B cell (primary cell): ENCODE measurements at regions not wholly inside any gene's neighbourhood (a gene's known extent, or its start where the extent isn't known, plus 50 kb on each side); places are given as distances from the start of the nearest gene placed in this dataset.
"Not testable (repeated sequence)": the region's sequence is repeated elsewhere in the genome, so short reads cannot be mapped to it uniquely, and the experiment has no call there.

Experiments used
- EZH2 ChIP-seq: IDR thresholded peaks from 2 replicates; pipeline ENCODE4 v1.6.1; 2012; ENCODE audit warnings: borderline replicate concordance, low read depth, mild to moderate bottlenecking, moderate library complexity, low read length; ENCODE audit not compliant: insufficient read depth, poor library complexity, severe bottlenecking
- TF ChIP-seq, protein P1 (sequence below): fragments of 200-600 bp; IDR thresholded peaks from one replicate; pipeline ENCODE4 v1.8.0; 2022; ENCODE audit warnings: antibody characterized with exemption, mild to moderate bottlenecking

DNA sequence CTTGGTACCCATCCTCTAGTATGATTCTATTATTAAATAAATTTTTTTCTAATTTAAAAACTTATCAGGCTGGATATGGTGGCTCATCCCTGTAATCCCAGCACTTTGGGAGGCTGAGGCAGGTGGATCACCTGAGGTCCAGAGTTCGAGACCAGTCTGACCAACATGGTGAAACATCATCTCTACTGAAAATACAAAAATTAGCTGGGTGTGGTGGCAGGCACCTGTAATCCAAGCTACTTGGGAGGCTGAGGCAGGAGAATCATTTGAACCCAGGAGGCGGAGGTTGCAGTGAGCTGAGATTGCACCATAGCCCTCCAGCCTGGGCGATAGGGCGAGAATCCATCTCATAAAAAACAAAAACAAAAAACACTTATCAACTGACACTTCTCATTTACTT lies 639.0 kb downstream of the IRS1 start:
- TF ChIP-seq, protein P1, sequence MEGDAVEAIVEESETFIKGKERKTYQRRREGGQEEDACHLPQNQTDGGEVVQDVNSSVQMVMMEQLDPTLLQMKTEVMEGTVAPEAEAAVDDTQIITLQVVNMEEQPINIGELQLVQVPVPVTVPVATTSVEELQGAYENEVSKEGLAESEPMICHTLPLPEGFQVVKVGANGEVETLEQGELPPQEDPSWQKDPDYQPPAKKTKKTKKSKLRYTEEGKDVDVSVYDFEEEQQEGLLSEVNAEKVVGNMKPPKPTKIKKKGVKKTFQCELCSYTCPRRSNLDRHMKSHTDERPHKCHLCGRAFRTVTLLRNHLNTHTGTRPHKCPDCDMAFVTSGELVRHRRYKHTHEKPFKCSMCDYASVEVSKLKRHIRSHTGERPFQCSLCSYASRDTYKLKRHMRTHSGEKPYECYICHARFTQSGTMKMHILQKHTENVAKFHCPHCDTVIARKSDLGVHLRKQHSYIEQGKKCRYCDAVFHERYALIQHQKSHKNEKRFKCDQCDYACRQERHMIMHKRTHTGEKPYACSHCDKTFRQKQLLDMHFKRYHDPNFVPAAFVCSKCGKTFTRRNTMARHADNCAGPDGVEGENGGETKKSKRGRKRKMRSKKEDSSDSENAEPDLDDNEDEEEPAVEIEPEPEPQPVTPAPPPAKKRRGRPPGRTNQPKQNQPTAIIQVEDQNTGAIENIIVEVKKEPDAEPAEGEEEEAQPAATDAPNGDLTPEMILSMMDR = not testable (repeated sequence)
- not testable (repeated sequence) for TF ChIP-seq EZH2
